ENCODE measurements at regions not wholly inside any gene's neighbourhood (a gene's known extent, or its start where the extent isn't known, plus 50 kb on each side); places are given as distances from the start of the nearest gene placed in this dataset.

DNA sequence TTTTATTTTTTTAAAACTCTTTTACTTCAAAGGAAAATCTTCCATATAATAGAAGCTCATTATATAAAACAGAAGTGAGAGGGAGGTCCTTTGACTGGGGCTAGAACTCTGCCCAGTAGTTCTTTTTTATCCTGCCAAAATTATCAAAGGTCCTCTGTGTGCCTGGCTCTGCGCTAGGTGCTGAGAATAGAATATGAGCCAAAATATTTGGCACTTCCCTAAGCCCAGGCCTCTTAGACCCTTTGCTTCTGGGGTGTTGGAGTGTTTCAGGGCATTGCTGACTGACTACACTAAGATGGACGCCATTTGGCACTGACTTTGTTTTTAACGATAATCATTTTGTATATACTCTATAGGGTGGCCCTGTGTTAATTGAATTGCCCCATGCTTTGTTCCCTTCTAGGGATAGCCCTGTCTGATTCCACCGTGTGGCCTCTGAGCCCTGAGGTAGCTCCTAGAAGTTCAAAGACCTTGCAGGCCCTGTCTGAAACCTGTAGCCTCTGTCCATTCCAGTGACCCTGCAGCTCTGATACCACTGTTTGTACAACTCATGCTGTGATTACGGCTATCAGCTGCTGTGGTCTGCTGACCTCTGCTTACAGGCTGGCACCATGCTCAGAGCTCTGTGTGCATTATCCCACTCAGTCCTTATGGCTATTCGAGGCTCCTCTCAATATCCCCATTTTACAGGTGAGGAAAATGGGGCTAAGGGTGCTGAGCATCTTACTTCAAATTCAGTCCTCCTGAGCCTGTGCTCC lies 84.3 kb upstream of the SHB start:
- TF ChIP-seq RXRA (IDR thresholded peaks at IDR 0.05): peak; percentile 74 to 88
- TF ChIP-seq, protein P1, sequence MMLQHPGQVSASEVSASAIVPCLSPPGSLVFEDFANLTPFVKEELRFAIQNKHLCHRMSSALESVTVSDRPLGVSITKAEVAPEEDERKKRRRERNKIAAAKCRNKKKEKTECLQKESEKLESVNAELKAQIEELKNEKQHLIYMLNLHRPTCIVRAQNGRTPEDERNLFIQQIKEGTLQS (IDR thresholded peaks at IDR 0.05): no peak
- peak; percentile 18 for TF ChIP-seq NR2F2 (IDR thresholded peaks at IDR 0.05)
- TF ChIP-seq RAD21 (IDR thresholded peaks at IDR 0.05): peak in 1 of 2 donors; percentile 31
- TF ChIP-seq SP1 (IDR thresholded peaks at IDR 0.05): peak; percentile 59
- no peak for TF ChIP-seq FOXA2 (IDR thresholded peaks at IDR 0.05)
- peak; percentile 60 to 82 for TF ChIP-seq HNF4A (conservative IDR thresholded peaks at IDR 0.05)
- TF ChIP-seq GABPA (IDR thresholded peaks at IDR 0.05 in 1 of 2, conservative IDR thresholded peaks at IDR 0.05 in 1 of 2): no peak
- Histone ChIP-seq H3K27ac (ENCODE audit: low read depth in 1 of 2, low read length in 2 of 2) (no peak overlapping the region), H3K36me3 (ENCODE audit: control insufficient read depth in 4 of 4, insufficient read depth in 3 of 4, low read depth in 1 of 4, low read length in 3 of 4) (no peaks in the 10 kb centered on the region), H3K27me3 (ENCODE audit: control insufficient read depth in 4 of 4, insufficient read depth in 4 of 4, low read length in 3 of 4) (no peaks in the 10 kb centered on the region), H3K4me3 (ENCODE audit: low read depth in 1 of 3, low read length in 3 of 3) (no peak overlapping the region), H3K4me1 (ENCODE audit: control insufficient read depth in 4 of 4, insufficient read depth in 4 of 4, low read length in 3 of 4) (peaks cover 0 to 10% (median 6%) of the 10 kb centered on the region in 4 donors), H3K9me3 (ENCODE audit: control insufficient read depth in 4 of 4, low read length in 3 of 4) (no peaks in the 10 kb centered on the region), H3K9ac (ENCODE audit: low read depth in 1 of 2, low read length in 2 of 2) (no peak overlapping the region)
- WGBS: 56% methylated on average over 6 of the region's 6 CpGs
- DNase-seq (ENCODE audit: low spot score): peak; percentile 40

DNA sequence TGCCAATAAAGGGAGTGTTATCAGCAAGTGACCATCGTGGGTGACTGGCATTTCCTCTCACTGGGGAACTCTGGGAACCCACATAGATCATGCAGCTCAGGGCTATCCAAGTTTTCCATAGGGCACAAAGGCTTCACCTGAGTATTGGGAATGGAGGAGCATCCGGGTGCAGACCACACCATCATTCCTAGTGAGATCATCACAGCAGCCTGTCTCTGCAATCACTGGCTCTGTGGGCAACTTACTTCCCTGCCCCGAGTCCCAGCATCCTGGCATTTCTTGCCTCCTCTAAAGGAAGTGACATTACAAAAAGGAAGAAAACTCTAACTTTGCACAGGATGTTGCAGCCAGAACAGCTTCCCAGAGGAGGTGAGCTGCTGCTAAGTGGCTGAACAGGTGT lies 80.6 kb upstream of the SHB start:
- no peak for TF ChIP-seq TAF1 (conservative IDR thresholded peaks at IDR 0.05)
- Histone ChIP-seq H3K27ac (ENCODE audit: low read depth in 1 of 2, low read length in 2 of 2) (no peak overlapping the region), H3K4me1 (ENCODE audit: control insufficient read depth in 4 of 4, insufficient read depth in 4 of 4, low read length in 3 of 4) (peaks cover 0 to 10% (median 6%) of the 10 kb centered on the region in 4 donors), H3K4me3 (ENCODE audit: low read depth in 1 of 3, low read length in 3 of 3) (no peak overlapping the region), H3K9ac (ENCODE audit: low read depth in 1 of 2, low read length in 2 of 2) (no peak overlapping the region), H3K9me3 (ENCODE audit: control insufficient read depth in 4 of 4, low read length in 3 of 4) (no peaks in the 10 kb centered on the region), H3K27me3 (ENCODE audit: control insufficient read depth in 4 of 4, insufficient read depth in 4 of 4, low read length in 3 of 4) (no peaks in the 10 kb centered on the region), H3K36me3 (ENCODE audit: control insufficient read depth in 4 of 4, insufficient read depth in 3 of 4, low read depth in 1 of 4, low read length in 3 of 4) (no peaks in the 10 kb centered on the region)
- no peak for DNase-seq (ENCODE audit: low spot score)
- 57% methylated on average over 3 of the region's 3 CpGs for WGBS

DNA sequence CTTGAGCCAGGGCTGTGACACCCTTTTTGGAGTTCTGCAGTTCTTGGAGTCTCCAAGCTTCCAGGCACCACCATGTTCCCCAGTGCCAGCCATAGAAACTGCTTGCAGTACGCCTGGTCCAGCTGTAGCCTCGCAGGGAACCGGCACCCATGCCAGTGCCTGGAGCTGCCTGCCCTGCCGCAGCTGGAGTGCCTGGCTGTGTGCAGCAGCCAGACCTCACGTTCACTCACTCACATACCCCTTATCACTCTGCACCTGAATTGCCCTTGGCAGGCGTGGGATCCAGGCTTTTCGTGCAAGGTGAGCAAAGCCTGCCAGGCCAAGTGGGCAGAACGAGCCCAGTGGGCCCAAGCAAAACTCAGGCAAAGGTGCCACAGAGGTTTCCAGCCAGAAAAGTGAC lies 77.8 kb upstream of the SHB start:
- H3K4me1 ChIP-seq (ENCODE audit: control insufficient read depth in 4 of 4, insufficient read depth in 4 of 4, low read length in 3 of 4): no peaks in the 10 kb centered on the region
- no peak overlapping the region for H3K27ac ChIP-seq (ENCODE audit: low read depth in 1 of 2, low read length in 2 of 2)
- H3K36me3 ChIP-seq (ENCODE audit: control insufficient read depth in 4 of 4, insufficient read depth in 3 of 4, low read depth in 1 of 4, low read length in 3 of 4): no peaks in the 10 kb centered on the region
- DNase-seq (ENCODE audit: low spot score): no peak
- H3K27me3 ChIP-seq (ENCODE audit: control insufficient read depth in 4 of 4, insufficient read depth in 4 of 4, low read length in 3 of 4): no peaks in the 10 kb centered on the region
- H3K9me3 ChIP-seq (ENCODE audit: control insufficient read depth in 4 of 4, low read length in 3 of 4): no peaks in the 10 kb centered on the region
- H3K9ac ChIP-seq (ENCODE audit: low read depth in 1 of 2, low read length in 2 of 2): no peak overlapping the region
- no peak overlapping the region for H3K4me3 ChIP-seq (ENCODE audit: low read depth in 1 of 3, low read length in 3 of 3)
- TF ChIP-seq FOXA1 (IDR thresholded peaks at IDR 0.05) (no peak), FOXA2 (IDR thresholded peaks at IDR 0.05) (no peak)
- TF ChIP-seq, protein P2, sequence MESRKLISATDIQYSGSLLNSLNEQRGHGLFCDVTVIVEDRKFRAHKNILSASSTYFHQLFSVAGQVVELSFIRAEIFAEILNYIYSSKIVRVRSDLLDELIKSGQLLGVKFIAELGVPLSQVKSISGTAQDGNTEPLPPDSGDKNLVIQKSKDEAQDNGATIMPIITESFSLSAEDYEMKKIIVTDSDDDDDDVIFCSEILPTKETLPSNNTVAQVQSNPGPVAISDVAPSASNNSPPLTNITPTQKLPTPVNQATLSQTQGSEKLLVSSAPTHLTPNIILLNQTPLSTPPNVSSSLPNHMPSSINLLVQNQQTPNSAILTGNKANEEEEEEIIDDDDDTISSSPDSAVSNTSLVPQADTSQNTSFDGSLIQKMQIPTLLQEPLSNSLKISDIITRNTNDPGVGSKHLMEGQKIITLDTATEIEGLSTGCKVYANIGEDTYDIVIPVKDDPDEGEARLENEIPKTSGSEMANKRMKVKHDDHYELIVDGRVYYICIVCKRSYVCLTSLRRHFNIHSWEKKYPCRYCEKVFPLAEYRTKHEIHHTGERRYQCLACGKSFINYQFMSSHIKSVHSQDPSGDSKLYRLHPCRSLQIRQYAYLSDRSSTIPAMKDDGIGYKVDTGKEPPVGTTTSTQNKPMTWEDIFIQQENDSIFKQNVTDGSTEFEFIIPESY (IDR thresholded peaks at IDR 0.05): no peak
- 95% methylated on average over 8 of the region's 8 CpGs for WGBS

DNA sequence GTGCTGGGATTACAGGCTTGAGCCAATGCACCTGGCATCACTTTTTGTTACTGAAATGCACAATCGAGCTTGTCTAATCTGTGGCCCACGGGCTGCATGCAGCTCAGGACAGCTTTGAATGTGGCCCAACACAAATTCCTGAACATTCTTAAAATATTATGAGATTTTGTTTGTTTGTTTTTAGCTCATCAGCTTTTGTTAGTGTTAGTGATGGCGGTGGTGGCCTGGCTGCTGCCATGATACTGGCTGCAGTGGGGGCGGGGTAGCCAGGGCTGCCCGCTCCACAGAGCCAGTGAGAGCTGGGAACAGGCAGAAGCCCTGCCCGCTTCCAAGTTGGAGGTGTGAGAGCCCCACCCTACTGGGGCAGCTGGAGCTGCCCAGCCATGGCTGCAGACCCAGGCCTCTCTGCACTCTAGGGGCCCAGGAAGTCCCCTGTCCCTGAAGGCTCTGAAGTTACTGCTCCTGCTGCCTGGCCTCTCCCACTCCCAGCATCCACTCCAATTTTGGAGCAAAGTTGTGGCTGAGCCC lies 76.6 kb upstream of the SHB start:
- Histone ChIP-seq H3K9ac (ENCODE audit: low read depth in 1 of 2, low read length in 2 of 2) (no peak overlapping the region), H3K4me3 (ENCODE audit: low read depth in 1 of 3, low read length in 3 of 3) (no peak overlapping the region), H3K9me3 (ENCODE audit: control insufficient read depth in 4 of 4, low read length in 3 of 4) (no peaks in the 10 kb centered on the region), H3K27ac (ENCODE audit: low read depth in 1 of 2, low read length in 2 of 2) (no peak overlapping the region), H3K36me3 (ENCODE audit: control insufficient read depth in 4 of 4, insufficient read depth in 3 of 4, low read depth in 1 of 4, low read length in 3 of 4) (no peaks in the 10 kb centered on the region), H3K4me1 (ENCODE audit: control insufficient read depth in 4 of 4, insufficient read depth in 4 of 4, low read length in 3 of 4) (no peaks in the 10 kb centered on the region), H3K27me3 (ENCODE audit: control insufficient read depth in 4 of 4, insufficient read depth in 4 of 4, low read length in 3 of 4) (peaks cover 0 to 7% (median 0%) of the 10 kb centered on the region in 4 donors)
- DNase-seq (ENCODE audit: low spot score): no peak
- no peak for TF ChIP-seq TAF1 (conservative IDR thresholded peaks at IDR 0.05)
- TF ChIP-seq FOXA1 (IDR thresholded peaks at IDR 0.05): no peak
- no peak for TF ChIP-seq GABPA (IDR thresholded peaks at IDR 0.05 in 1 of 2, conservative IDR thresholded peaks at IDR 0.05 in 1 of 2)
- TF ChIP-seq, protein P3, sequence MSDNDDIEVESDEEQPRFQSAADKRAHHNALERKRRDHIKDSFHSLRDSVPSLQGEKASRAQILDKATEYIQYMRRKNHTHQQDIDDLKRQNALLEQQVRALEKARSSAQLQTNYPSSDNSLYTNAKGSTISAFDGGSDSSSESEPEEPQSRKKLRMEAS (IDR thresholded peaks at IDR 0.05): no peak
- TF ChIP-seq, protein P2 (IDR thresholded peaks at IDR 0.05): no peak
- TF ChIP-seq, protein P4, sequence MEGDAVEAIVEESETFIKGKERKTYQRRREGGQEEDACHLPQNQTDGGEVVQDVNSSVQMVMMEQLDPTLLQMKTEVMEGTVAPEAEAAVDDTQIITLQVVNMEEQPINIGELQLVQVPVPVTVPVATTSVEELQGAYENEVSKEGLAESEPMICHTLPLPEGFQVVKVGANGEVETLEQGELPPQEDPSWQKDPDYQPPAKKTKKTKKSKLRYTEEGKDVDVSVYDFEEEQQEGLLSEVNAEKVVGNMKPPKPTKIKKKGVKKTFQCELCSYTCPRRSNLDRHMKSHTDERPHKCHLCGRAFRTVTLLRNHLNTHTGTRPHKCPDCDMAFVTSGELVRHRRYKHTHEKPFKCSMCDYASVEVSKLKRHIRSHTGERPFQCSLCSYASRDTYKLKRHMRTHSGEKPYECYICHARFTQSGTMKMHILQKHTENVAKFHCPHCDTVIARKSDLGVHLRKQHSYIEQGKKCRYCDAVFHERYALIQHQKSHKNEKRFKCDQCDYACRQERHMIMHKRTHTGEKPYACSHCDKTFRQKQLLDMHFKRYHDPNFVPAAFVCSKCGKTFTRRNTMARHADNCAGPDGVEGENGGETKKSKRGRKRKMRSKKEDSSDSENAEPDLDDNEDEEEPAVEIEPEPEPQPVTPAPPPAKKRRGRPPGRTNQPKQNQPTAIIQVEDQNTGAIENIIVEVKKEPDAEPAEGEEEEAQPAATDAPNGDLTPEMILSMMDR (IDR thresholded peaks at IDR 0.05; ENCODE audit: low read depth, low read length, missing input control): no peak
- no peak for TF ChIP-seq JUND (IDR thresholded peaks at IDR 0.05)
- TF ChIP-seq RXRA (IDR thresholded peaks at IDR 0.05): no peak
- TF ChIP-seq YY1 (IDR thresholded peaks at IDR 0.05): no peak
- no peak for TF ChIP-seq RAD21 (IDR thresholded peaks at IDR 0.05)
- no peak for TF ChIP-seq HNF4G (IDR thresholded peaks at IDR 0.05)
- WGBS: 88% methylated on average over 6 of the region's 6 CpGs

All from liver (tissue), 8 donors.